Mesendoderm (in vitro differentiated cells): ENCODE measurements at regions not wholly inside any gene's neighbourhood (a gene's known extent, or its start where the extent isn't known, plus 50 kb on each side); places are given as distances from the start of the nearest gene placed in this dataset.

ENCODE experiments used
- DNase-seq: peaks from one replicate; pipeline ENCODE4 v3.0.0; 2013
- H2AK5ac ChIP-seq: 2 replicates; pipeline ENCODE4 v1.6.1; 2013; ENCODE audit warnings: low read length, inconsistent platforms
- H2BK120ac ChIP-seq: 2 replicates; pipeline ENCODE4 v1.6.1; 2013; ENCODE audit warnings: low read depth, mild to moderate bottlenecking, low read length, moderate library complexity, mixed read lengths
- H2BK15ac ChIP-seq: replicated peaks from 2 replicates; pipeline ENCODE4 v1.6.1; 2013; ENCODE audit warnings: low read depth, mild to moderate bottlenecking, moderate library complexity
- H2BK5ac ChIP-seq: 2 replicates; pipeline ENCODE4 v1.6.1; 2013; ENCODE audit warnings: low read length, inconsistent platforms
- H3K18ac ChIP-seq: 2 replicates; pipeline ENCODE4 v1.6.1; 2013; ENCODE audit warnings: mild to moderate bottlenecking, low read length, mixed read lengths
- H3K23ac ChIP-seq: one replicate; pipeline ENCODE4 v1.6.1; 2013; ENCODE audit warnings: low read length
- H3K27ac ChIP-seq: 2 replicates; pipeline ENCODE4 v1.5.1; 2013; ENCODE audit warnings: low read depth, mild to moderate bottlenecking, inconsistent platforms, low read length, moderate library complexity
- H3K27me3 ChIP-seq: 2 replicates; pipeline ENCODE4 v1.6.1; 2013; ENCODE audit warnings: low read length, control low read depth, mild to moderate bottlenecking, inconsistent platforms; ENCODE audit not compliant: insufficient read depth, poor library complexity
- H3K36me3 ChIP-seq: 2 replicates; pipeline ENCODE4 v1.6.1; 2013; ENCODE audit warnings: low read length, inconsistent platforms; ENCODE audit not compliant: control insufficient read depth, insufficient read depth
- H3K4ac ChIP-seq: one replicate; pipeline ENCODE4 v1.6.1; 2013; ENCODE audit warnings: low read depth, mild to moderate bottlenecking, low read length, moderate library complexity
- H3K4me1 ChIP-seq: 2 replicates; pipeline ENCODE4 v1.6.1; 2013; ENCODE audit warnings: low read depth, low read length, inconsistent platforms; ENCODE audit not compliant: control insufficient read depth
- H3K4me2 ChIP-seq: 2 replicates; pipeline ENCODE4 v1.6.1; 2013; ENCODE audit warnings: low read length
- H3K4me3 ChIP-seq: 2 replicates; pipeline ENCODE4 v1.5.1; 2013; ENCODE audit warnings: mild to moderate bottlenecking, low read length
- H3K56ac ChIP-seq: one replicate; pipeline ENCODE4 v1.6.1; 2013; ENCODE audit warnings: low read length
- H3K79me1 ChIP-seq: 2 replicates; pipeline ENCODE4 v1.6.1; 2013; ENCODE audit warnings: low read length, inconsistent platforms
- H3K79me2 ChIP-seq: 2 replicates; pipeline ENCODE4 v1.6.1; 2013; ENCODE audit warnings: mild to moderate bottlenecking, low read length; ENCODE audit not compliant: control insufficient read depth, insufficient read depth
- H3K9ac ChIP-seq: 2 replicates; pipeline ENCODE4 v1.6.1; 2013; ENCODE audit warnings: low read length, inconsistent platforms
- H4K5ac ChIP-seq: one replicate; pipeline ENCODE4 v1.6.1; 2013; ENCODE audit warnings: low read length
- H4K8ac ChIP-seq: one replicate; pipeline ENCODE4 v1.6.1; 2013; ENCODE audit warnings: low read depth, mild to moderate bottlenecking, control low read depth, low read length, moderate library complexity
- WGBS: extraction: QIAGEN DNeasy Blood & Tissue Kit; methylation state at CpG from one replicate; pipeline ENCODE4 v1.1.7; 2013; ENCODE audit warnings: low lambda C conversion rate, missing lambda C conversion rate; ENCODE audit not compliant: insufficient coverage; ENCODE audit errors: extremely low coverage; 5-methylcytosine and 5-hydroxymethylcytosine counted together

DNA sequence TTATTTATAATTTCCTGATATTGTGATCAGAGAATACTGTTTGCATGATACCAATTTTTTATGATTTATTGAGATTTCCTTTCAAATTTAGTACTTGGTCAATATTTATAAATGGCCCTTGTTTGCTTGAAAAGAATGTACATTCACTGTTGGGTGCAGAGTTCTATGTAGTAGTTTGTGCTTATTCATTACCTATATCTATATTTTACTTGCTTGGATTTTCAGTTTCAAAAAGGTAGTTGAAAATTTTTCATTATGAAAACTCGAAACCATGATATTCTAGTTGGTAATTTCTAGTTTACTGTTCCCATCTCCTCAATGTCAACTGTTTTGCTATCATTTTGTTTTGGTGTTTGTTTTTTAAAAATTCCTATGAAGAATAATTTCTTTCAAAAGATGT, 155.7 kb downstream of the AASDHPPT start:
- no peak overlapping the region for H3K56ac ChIP-seq
- no peaks in the 10 kb centered on the region for H3K79me1 ChIP-seq
- H3K4ac ChIP-seq, result no peak overlapping the region
- no peaks in the 10 kb centered on the region for H3K27me3 ChIP-seq
- H3K4me2 ChIP-seq, result no peak overlapping the region
- no peak overlapping the region for H2BK120ac ChIP-seq
- no peak overlapping the region for H3K27ac ChIP-seq
- no peak overlapping the region for H2BK5ac ChIP-seq
- no peak overlapping the region for H3K18ac ChIP-seq
- no peak overlapping the region for H3K4me3 ChIP-seq
- H2BK15ac ChIP-seq, result no peak overlapping the region
- DNase-seq, result no peak
- H4K5ac ChIP-seq, result no peak overlapping the region
- no peak overlapping the region for H4K8ac ChIP-seq
- no peaks in the 10 kb centered on the region for H3K79me2 ChIP-seq
- no peaks in the 10 kb centered on the region for H3K4me1 ChIP-seq
- no peaks in the 10 kb centered on the region for H3K36me3 ChIP-seq
- no peak overlapping the region for H3K23ac ChIP-seq
- H3K9ac ChIP-seq, result no peak overlapping the region
- no CpG with 5 or more reads among the region's 1 CpG for WGBS
- no peak overlapping the region for H2AK5ac ChIP-seq

DNA sequence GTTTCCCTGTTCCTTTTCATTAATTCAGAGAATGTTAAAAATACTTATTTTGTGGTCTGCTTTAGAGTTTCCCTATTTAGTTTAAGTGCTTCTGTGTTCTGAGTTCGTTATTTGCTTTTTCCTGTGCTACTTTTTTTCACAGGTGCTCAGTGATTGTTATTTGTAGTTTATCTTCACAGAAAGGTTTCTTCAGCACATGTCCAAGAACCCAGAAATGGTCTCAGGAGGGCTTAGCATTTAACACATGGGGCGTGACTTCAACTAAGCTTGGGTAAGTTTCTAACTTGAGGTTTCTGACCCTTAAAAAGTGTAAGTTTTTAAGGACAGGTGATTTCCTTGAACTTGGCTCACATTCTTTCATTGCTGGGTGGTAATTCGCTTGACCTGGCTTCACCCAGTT, 157.3 kb downstream of the AASDHPPT start:
- no peaks in the 10 kb centered on the region for H3K4me1 ChIP-seq
- no peak overlapping the region for H3K18ac ChIP-seq
- no peak overlapping the region for H3K4me2 ChIP-seq
- H3K4ac ChIP-seq, result no peak overlapping the region
- no peak overlapping the region for H3K27ac ChIP-seq
- H2BK120ac ChIP-seq, result no peak overlapping the region
- no peak for DNase-seq
- H3K27me3 ChIP-seq, result no peaks in the 10 kb centered on the region
- no peak overlapping the region for H4K5ac ChIP-seq
- no peak overlapping the region for H3K4me3 ChIP-seq
- no peaks in the 10 kb centered on the region for H3K79me2 ChIP-seq
- no peak overlapping the region for H3K9ac ChIP-seq
- no peak overlapping the region for H2AK5ac ChIP-seq
- no peak overlapping the region for H2BK15ac ChIP-seq
- no peak overlapping the region for H4K8ac ChIP-seq
- no peaks in the 10 kb centered on the region for H3K36me3 ChIP-seq
- no peaks in the 10 kb centered on the region for H3K79me1 ChIP-seq
- no peak overlapping the region for H3K23ac ChIP-seq
- WGBS, result no CpG with 5 or more reads among the region's 3 CpGs
- no peak overlapping the region for H3K56ac ChIP-seq
- no peak overlapping the region for H2BK5ac ChIP-seq

DNA sequence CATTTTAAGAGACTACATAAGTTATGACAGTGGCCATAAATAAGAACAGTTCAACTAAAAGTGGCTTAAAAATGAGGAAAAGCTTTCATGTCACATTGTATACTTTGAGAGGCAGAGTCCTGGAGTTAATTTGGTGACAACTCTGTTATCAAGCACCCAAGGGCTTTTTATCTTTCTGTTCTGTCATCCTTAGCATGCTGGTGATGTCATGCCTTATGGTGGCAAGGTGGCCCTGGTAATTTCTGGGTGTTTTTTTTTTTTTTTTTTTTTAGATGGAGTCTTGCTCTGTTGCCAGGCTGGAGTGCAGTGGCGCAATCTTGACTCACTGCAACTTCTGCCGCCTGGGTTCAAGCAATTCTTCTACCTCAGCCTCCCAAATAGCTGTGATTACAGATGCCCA, 158.8 kb downstream of the AASDHPPT start:
- H4K8ac ChIP-seq, result no peak overlapping the region
- H2AK5ac ChIP-seq, result no peak overlapping the region
- H3K36me3 ChIP-seq, result no peaks in the 10 kb centered on the region
- H3K23ac ChIP-seq, result no peak overlapping the region
- H3K4ac ChIP-seq, result no peak overlapping the region
- DNase-seq, result peak; percentile 51
- H2BK120ac ChIP-seq, result no peak overlapping the region
- H3K4me3 ChIP-seq, result no peak overlapping the region
- H3K56ac ChIP-seq, result no peak overlapping the region
- H3K79me2 ChIP-seq, result no peaks in the 10 kb centered on the region
- no peak overlapping the region for H3K4me2 ChIP-seq
- WGBS, result no CpG with 5 or more reads among the region's 2 CpGs
- H4K5ac ChIP-seq, result no peak overlapping the region
- no peak overlapping the region for H2BK5ac ChIP-seq
- no peak overlapping the region for H3K18ac ChIP-seq
- H2BK15ac ChIP-seq, result no peak overlapping the region
- no peaks in the 10 kb centered on the region for H3K79me1 ChIP-seq
- no peaks in the 10 kb centered on the region for H3K4me1 ChIP-seq
- H3K27me3 ChIP-seq, result no peaks in the 10 kb centered on the region
- no peak overlapping the region for H3K9ac ChIP-seq
- no peak overlapping the region for H3K27ac ChIP-seq

DNA sequence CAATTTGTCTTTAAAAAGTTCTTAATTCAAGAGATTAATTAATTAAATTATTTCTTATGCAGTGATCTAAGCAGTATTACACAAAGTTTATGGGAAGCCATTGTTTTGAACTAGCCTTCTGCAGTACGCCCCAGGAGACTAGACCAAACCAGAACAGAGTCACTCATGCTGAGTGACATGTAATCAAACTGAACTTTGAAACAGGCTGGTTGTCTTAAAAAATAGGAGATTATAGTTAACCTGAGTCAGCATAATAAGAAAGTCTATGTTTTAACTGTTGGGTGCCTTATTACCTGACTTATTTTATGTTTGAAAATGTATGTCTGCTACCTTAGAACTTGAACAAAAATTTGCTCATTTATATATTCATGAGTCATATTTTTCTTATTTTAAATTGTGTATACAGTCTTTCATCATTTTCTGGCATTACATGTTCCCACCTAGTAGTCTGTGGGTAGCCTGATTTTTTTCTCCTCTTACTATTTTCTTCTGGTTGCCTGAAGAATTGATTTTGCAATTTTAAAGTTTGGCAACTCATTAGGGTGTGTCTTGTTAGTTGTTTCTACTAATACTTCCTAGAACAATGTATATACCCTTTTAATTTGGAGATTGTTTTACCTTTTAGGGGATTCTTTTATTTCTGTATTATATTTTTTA, 161.4 kb downstream of the AASDHPPT start:
- H2BK120ac ChIP-seq, result no peak overlapping the region
- no peaks in the 10 kb centered on the region for H3K79me1 ChIP-seq
- H3K36me3 ChIP-seq, result no peaks in the 10 kb centered on the region
- H3K4me1 ChIP-seq, result no peaks in the 10 kb centered on the region
- H2BK5ac ChIP-seq, result no peak overlapping the region
- no peak overlapping the region for H2BK15ac ChIP-seq
- H3K18ac ChIP-seq, result no peak overlapping the region
- no peak overlapping the region for H4K5ac ChIP-seq
- no peak overlapping the region for H3K4ac ChIP-seq
- no peak for DNase-seq
- no CpG with 5 or more reads among the region's 1 CpG for WGBS
- H3K79me2 ChIP-seq, result no peaks in the 10 kb centered on the region
- no peak overlapping the region for H3K4me3 ChIP-seq
- no peak overlapping the region for H3K56ac ChIP-seq
- H4K8ac ChIP-seq, result no peak overlapping the region
- no peak overlapping the region for H3K4me2 ChIP-seq
- no peaks in the 10 kb centered on the region for H3K27me3 ChIP-seq
- H3K27ac ChIP-seq, result no peak overlapping the region
- H3K9ac ChIP-seq, result no peak overlapping the region
- H3K23ac ChIP-seq, result no peak overlapping the region
- no peak overlapping the region for H2AK5ac ChIP-seq

DNA sequence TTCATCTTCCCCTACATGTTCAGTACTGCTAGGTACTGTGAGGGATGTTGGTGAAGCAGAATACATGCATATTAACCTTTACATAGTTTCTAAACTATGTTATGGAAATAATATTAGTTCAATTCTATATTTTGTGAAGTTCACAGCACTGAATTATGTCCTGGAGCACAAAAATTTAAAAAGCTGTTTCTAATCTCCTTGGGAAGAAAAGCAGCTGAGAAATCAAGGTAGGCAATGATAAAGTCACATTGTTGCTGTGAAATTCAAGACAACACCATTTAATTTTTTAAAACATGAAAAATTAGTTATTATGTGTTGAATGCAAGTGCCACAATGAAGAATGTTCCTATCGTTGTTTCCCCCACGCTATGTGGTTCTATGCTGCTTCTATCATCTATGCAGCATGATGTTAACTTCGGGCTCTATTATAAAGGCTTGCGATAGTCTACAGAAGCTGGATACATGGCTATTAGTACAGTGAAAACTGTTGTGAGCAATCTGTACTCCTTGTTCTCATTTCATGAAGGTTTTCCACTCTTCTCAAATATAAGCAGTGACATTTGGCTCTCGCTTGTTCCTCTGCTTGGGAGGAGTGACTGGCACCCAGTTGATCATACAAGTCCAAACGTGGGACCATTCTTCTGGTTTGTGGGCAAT, 164.3 kb downstream of the AASDHPPT start:
- no CpG with 5 or more reads among the region's 6 CpGs for WGBS
- Histone ChIP-seq H2BK120ac (no peak overlapping the region), H3K79me1 (no peaks in the 10 kb centered on the region), H3K27me3 (no peaks in the 10 kb centered on the region), H3K4me1 (no peaks in the 10 kb centered on the region), H3K9ac (no peak overlapping the region), H2AK5ac (no peak overlapping the region), H3K4me2 (no peak overlapping the region), H3K4me3 (no peak overlapping the region), H4K8ac (no peak overlapping the region), H3K56ac (no peak overlapping the region), H3K23ac (no peak overlapping the region), H3K18ac (no peak overlapping the region), H3K36me3 (no peaks in the 10 kb centered on the region), H2BK5ac (no peak overlapping the region), H2BK15ac (peak overlapping the region; percentile 45), H4K5ac (no peak overlapping the region), H3K79me2 (no peaks in the 10 kb centered on the region), H3K4ac (no peak overlapping the region), H3K27ac (no peak overlapping the region)
- no peak for DNase-seq
